ENCODE measurements at regions not wholly inside any gene's neighbourhood (a gene's known extent, or its start where the extent isn't known, plus 50 kb on each side); places are given as distances from the start of the nearest gene placed in this dataset.
A peak's percentile ranks its signal among the peaks of the same experiment; 100 is the strongest.

DNA sequence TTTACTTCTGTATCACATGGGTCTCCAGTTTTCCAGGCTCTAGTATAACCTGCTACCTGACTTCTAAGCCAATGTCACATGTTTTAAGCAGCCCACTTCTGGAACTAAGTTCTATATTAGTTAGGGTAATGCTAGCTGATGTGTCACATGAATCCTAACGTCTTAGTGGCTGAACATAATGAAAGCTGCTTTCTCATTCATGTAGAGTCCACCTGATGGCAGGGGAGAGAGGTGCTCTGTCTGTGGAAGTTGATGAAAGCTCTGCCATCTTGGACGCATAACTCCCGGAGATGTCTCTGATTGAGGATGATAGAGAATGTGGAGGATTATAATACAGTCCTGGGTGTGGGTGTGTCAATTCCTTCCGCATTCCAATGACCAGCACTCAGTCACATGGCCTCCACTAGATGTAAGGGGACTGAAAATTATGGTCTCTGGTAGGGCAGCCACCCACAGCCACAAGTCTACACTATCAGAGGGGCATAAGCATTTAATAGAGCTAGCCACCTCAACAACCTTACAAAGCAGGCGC is 234.4 kb upstream of the CRY1 start:
- Histone ChIP-seq H2AFZ (ENCODE audit: low read length) (no peak overlapping the region), H3K79me2 (ENCODE audit: insufficient read depth, low read length) (no peaks in the 10 kb centered on the region), H3K27ac (ENCODE audit: low read depth, low read length) (no peak overlapping the region), H3K27me3 (ENCODE audit: insufficient read depth, low read length) (peaks cover 19% of the 10 kb centered on the region), H3K36me3 (ENCODE audit: insufficient read depth, low read length) (no peaks in the 10 kb centered on the region), H4K20me1 (ENCODE audit: insufficient read depth, low read length) (no peaks in the 10 kb centered on the region), H3K9me3 (ENCODE audit: low read depth, low read length) (no peaks in the 10 kb centered on the region), H3K4me2 (ENCODE audit: insufficient read depth, low read length) (no peak overlapping the region), H3K4me3 (ENCODE audit: insufficient read depth, low read length) (no peak overlapping the region), H3K4me1 (ENCODE audit: insufficient read depth, low read length) (peaks cover 8% of the 10 kb centered on the region)
- TF ChIP-seq, protein P1, sequence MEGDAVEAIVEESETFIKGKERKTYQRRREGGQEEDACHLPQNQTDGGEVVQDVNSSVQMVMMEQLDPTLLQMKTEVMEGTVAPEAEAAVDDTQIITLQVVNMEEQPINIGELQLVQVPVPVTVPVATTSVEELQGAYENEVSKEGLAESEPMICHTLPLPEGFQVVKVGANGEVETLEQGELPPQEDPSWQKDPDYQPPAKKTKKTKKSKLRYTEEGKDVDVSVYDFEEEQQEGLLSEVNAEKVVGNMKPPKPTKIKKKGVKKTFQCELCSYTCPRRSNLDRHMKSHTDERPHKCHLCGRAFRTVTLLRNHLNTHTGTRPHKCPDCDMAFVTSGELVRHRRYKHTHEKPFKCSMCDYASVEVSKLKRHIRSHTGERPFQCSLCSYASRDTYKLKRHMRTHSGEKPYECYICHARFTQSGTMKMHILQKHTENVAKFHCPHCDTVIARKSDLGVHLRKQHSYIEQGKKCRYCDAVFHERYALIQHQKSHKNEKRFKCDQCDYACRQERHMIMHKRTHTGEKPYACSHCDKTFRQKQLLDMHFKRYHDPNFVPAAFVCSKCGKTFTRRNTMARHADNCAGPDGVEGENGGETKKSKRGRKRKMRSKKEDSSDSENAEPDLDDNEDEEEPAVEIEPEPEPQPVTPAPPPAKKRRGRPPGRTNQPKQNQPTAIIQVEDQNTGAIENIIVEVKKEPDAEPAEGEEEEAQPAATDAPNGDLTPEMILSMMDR (IDR thresholded peaks at IDR 0.05; ENCODE audit: extremely low read depth, low read depth, low read length) = no peak
- no peak for DNase-seq (ENCODE audit: insufficient read length, low spot score, missing footprints)

DNA sequence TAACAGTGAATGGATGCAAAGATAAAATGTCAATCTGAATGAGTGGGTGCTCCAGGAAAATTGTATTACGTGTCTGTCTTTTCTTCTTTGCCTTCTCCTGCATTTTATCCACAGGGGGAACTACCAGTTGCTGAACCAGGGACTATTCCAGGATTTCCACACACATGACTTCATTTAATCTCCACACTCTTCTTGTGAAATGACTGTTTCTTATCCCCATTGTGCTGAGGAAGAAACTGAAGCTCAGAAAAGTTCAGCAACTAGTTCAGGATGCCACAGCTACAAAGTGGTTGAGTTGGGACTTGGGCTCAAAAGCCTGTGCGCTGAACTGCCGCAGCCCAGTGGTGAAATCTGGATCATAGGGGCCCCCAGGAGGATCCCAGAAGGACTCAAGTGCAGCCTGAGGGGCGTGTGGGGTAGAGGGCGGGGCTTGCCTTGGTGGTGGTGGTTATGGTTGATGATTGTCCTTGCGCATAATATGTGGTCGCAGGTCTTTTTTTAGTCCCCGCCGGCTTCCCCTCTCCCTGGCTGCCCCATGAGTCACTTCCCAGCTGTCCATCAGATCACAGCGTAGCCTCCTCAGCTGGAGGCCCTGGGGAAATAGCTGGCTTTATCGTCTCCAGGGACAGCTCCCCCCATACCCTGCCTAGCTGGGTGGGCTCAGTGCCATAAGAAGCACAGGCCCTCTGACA is 235.2 kb upstream of the CRY1 start:
- no peak for DNase-seq (ENCODE audit: insufficient read length, low spot score, missing footprints)
- peak overlapping the region; percentile 32 for H3K4me2 ChIP-seq (ENCODE audit: insufficient read depth, low read length)
- H3K27ac ChIP-seq (ENCODE audit: low read depth, low read length) = no peak overlapping the region
- H2AFZ ChIP-seq (ENCODE audit: low read length) = no peak overlapping the region
- H4K20me1 ChIP-seq (ENCODE audit: insufficient read depth, low read length) = no peaks in the 10 kb centered on the region
- no peaks in the 10 kb centered on the region for H3K9me3 ChIP-seq (ENCODE audit: low read depth, low read length)
- no peak overlapping the region for H3K4me3 ChIP-seq (ENCODE audit: insufficient read depth, low read length)
- TF ChIP-seq, protein P1 (IDR thresholded peaks at IDR 0.05; ENCODE audit: extremely low read depth, low read depth, low read length) = no peak
- peaks cover 8% of the 10 kb centered on the region for H3K4me1 ChIP-seq (ENCODE audit: insufficient read depth, low read length)
- peaks cover 10% of the 10 kb centered on the region for H3K27me3 ChIP-seq (ENCODE audit: insufficient read depth, low read length)
- no peaks in the 10 kb centered on the region for H3K36me3 ChIP-seq (ENCODE audit: insufficient read depth, low read length)
- no peaks in the 10 kb centered on the region for H3K79me2 ChIP-seq (ENCODE audit: insufficient read depth, low read length)

DNA sequence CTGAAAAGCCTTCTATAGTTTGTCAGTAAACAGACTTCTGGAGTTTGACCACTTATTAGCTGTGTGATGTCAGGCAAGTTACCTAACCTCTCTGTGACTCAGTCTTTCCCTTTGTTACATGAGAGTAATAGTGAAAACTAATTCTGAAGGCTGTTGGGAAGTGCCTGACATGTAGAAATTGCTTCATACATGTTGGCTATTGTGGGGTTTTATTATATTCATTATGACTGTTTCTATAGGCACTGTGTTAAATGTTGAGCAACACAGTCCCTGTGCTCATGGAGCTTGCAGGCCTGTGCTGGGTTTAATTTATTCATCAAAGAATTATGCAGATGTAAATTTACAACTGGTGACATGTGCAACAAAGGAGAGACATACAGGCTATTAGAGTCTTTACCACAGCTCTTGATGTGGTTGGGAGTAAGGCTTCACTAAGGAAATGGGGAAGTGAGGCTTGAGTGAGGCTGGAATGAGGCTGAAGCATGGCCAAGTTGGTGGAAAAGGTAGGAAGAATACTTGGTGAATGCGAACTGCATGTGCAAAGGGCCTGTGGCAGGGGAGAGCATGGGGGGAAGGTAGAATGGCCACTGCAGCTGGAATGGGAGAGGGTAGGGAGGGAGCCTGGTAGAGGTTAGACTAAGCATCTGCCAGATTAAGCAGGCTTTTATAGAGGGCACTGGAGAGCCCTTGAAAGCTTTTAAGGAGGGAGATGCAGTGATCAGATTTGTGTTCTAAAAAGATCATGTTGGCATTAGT is 236.4 kb upstream of the CRY1 start:
- no peak overlapping the region for H3K4me2 ChIP-seq (ENCODE audit: insufficient read depth, low read length)
- H3K79me2 ChIP-seq (ENCODE audit: insufficient read depth, low read length) = no peaks in the 10 kb centered on the region
- no peak for DNase-seq (ENCODE audit: insufficient read length, low spot score, missing footprints)

More for the DNA sequence above, 236.4 kb upstream of the CRY1 start:
- Histone ChIP-seq H4K20me1 (ENCODE audit: insufficient read depth, low read length) (no peaks in the 10 kb centered on the region), H2AFZ (ENCODE audit: low read length) (no peak overlapping the region), H3K27me3 (ENCODE audit: insufficient read depth, low read length) (peaks cover 14% of the 10 kb centered on the region), H3K27ac (ENCODE audit: low read depth, low read length) (no peak overlapping the region), H3K36me3 (ENCODE audit: insufficient read depth, low read length) (no peaks in the 10 kb centered on the region), H3K4me1 (ENCODE audit: insufficient read depth, low read length) (peaks cover 8% of the 10 kb centered on the region), H3K9me3 (ENCODE audit: low read depth, low read length) (no peaks in the 10 kb centered on the region), H3K4me3 (ENCODE audit: insufficient read depth, low read length) (no peak overlapping the region)
- TF ChIP-seq, protein P1 (IDR thresholded peaks at IDR 0.05; ENCODE audit: extremely low read depth, low read depth, low read length) = no peak
